ENCODE measurements at regions not wholly inside any gene's neighbourhood (a gene's known extent, or its start where the extent isn't known, plus 50 kb on each side); places are given as distances from the start of the nearest gene placed in this dataset.

- Histone ChIP-seq H3K9me3 (no peaks in the 10 kb centered on the region), H3K27ac (no peak overlapping the region), H3K4me3 (no peak overlapping the region), H3K36me3 (no peaks in the 10 kb centered on the region), H3K4me1 (no peaks in the 10 kb centered on the region), H3K27me3 (no peaks in the 10 kb centered on the region), H3K9ac (ENCODE audit: low read depth in 2 of 2, low read length in 2 of 2) (no peak overlapping the region)
- intact Hi-C loops (cut with DNase I), result no loop called here
- TF ChIP-seq, protein P1, sequence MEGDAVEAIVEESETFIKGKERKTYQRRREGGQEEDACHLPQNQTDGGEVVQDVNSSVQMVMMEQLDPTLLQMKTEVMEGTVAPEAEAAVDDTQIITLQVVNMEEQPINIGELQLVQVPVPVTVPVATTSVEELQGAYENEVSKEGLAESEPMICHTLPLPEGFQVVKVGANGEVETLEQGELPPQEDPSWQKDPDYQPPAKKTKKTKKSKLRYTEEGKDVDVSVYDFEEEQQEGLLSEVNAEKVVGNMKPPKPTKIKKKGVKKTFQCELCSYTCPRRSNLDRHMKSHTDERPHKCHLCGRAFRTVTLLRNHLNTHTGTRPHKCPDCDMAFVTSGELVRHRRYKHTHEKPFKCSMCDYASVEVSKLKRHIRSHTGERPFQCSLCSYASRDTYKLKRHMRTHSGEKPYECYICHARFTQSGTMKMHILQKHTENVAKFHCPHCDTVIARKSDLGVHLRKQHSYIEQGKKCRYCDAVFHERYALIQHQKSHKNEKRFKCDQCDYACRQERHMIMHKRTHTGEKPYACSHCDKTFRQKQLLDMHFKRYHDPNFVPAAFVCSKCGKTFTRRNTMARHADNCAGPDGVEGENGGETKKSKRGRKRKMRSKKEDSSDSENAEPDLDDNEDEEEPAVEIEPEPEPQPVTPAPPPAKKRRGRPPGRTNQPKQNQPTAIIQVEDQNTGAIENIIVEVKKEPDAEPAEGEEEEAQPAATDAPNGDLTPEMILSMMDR (IDR thresholded peaks at IDR 0.05), result no peak
- DNase-seq, result no peak
These were observed 119.8 kb downstream of the OAT start for GRCh38 chr10:124298891-124299290.

DNA sequence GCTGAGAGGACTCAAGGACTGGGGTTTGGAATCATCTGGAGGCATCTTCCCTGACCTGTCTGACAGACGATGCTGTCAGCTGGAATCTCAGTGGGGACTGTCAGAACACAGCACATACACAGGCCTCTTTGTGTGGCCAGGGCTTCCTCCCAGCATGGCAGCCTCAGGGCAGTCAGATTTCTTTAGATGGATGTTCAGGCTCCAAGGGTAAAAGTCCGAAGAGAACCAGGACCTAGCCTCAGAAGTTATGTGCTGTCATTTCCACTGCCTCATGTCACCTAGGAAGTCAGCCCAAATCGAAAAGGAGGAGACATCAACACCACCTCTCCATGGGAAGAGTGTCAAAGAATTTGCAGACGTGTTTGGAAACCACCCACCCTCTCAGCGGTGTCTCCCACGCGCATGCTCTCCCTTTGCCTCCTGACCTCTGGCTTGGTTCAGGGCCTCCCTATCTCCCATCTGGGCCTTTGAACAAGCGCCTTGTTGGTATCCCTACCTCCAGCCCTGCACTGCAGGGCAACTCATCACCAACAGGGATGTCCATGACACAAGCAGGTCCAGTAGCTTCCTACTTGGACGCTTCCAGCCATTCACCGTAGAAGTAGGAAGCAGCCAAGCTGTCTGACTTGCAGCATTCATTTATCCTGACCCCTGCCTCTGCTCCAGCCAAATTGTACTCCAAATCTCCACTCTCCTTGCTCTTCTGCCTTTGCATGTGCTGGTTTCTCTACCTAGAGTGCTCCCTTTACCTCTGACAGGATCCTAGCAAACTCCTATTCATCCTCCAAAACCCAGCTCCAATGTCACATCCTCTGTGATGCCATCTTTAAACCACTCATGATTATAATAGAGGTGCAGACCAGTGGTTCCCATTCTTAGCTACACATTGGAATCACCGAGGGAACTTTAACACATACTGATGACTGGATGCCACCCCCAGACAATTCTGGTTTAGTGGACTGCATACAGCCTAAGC is 121.6 kb downstream of the OAT start:
- no peak for DNase-seq
- TF ChIP-seq, protein P1 (IDR thresholded peaks at IDR 0.05), result no peak
- H3K27ac ChIP-seq, result no peak overlapping the region
- no peaks in the 10 kb centered on the region for H3K4me1 ChIP-seq
- no peaks in the 10 kb centered on the region for H3K9me3 ChIP-seq
- no peaks in the 10 kb centered on the region for H3K27me3 ChIP-seq
- no peak overlapping the region for H3K4me3 ChIP-seq
- H3K9ac ChIP-seq (ENCODE audit: low read depth in 2 of 2, low read length in 2 of 2), result no peak overlapping the region
- no peaks in the 10 kb centered on the region for H3K36me3 ChIP-seq
- intact Hi-C loops (cut with DNase I), result no loop called here

DNA sequence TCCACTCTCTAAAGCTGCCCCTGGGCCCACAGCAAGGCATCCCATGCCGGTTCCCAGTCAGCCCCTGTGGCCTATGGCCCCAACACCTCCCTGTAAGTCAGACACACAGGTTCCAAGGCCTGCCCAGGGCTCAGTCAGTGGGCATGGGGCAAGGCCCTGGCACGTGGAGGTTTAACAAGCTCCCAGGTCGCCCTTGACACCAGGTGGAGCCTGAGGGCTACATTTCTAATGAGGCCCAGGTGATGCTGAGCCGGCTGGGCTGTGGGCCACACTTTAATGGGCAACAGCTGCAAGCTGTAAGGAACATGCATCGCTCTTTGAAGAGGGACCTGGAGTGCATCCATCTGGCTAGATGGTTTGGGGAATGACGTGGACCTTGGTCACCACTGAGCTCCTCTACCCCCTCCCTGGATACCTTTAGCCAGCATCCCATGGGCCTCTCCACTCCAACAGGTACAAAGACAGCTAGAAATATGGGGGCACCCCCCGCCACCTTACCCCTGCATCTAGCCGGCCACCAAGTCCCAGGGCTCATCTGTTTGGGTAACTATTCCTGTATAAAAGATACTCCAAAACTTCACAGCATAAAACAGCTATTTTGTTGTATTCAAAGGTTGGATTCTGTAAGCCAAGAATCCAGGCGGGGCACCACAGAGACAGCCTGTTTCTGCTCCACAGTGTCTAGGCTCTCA is 122.5 kb downstream of the OAT start:
- Histone ChIP-seq H3K27ac (no peak overlapping the region), H3K9ac (ENCODE audit: low read depth in 2 of 2, low read length in 2 of 2) (no peak overlapping the region), H3K36me3 (no peaks in the 10 kb centered on the region), H3K27me3 (no peaks in the 10 kb centered on the region), H3K4me1 (no peaks in the 10 kb centered on the region), H3K4me3 (no peak overlapping the region), H3K9me3 (no peaks in the 10 kb centered on the region)
- TF ChIP-seq, protein P1 (IDR thresholded peaks at IDR 0.05), result no peak
- intact Hi-C loops (cut with DNase I), result no loop called here
- no peak for DNase-seq

DNA sequence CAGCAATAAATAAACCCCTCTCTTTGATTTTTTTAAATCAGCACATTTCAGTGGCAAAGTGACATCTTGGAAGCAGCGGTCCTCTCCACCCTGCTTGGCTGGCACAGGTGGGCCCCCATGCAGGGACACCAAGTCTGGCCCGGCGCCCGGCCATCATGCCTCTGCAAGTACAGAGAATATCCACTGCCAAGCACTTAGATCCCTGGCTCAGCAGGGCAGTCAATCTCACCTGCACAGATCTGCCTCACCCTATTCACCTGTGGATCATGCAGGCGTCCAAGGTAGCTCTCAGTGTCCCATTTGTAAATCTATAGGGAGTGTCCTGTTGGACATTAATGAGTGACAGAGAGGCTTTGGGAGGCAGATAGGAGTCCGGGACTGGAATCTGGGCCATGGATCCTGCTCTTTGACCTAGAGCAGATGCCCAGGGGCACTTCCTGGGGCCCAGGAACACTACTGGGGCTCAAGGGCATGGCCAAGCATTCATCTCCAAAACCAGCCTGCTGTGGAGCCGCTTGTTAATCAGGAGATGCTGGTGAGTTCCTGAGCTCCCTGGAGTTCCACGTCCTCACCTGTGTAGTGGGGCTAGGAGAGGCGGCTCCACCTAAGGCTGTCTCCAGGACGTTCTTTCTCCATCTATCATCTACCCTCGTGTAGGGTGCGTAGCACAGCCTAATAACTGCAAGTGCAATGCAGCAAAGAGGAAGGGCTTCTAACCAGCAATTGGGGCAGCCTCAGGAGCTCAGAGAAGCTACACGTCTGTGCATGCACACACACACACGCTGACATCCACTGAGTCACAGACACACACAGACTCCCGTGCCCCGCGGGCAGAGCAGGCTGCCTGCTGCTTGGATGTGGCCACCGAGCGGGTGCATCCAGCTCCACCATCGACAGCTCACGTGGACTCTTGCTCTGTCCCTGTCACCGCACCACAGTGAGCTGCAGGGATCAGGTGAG is 123.6 kb downstream of the OAT start:
- Histone ChIP-seq H3K27me3 (no peaks in the 10 kb centered on the region), H3K4me1 (no peaks in the 10 kb centered on the region), H3K36me3 (no peaks in the 10 kb centered on the region), H3K9me3 (no peaks in the 10 kb centered on the region), H3K9ac (ENCODE audit: low read depth in 2 of 2, low read length in 2 of 2) (no peak overlapping the region), H3K4me3 (no peak overlapping the region), H3K27ac (no peak overlapping the region)
- intact Hi-C loops (cut with DNase I), result no loop called here
- no peak for DNase-seq
- TF ChIP-seq, protein P1 (IDR thresholded peaks at IDR 0.05), result no peak

Data from colonic mucosa (tissue), 4 donors.